HCT116 (cell line): ENCODE measurements at regions not wholly inside any gene's neighbourhood (a gene's known extent, or its start where the extent isn't known, plus 50 kb on each side); places are given as distances from the start of the nearest gene placed in this dataset.

Experiments used
- ATAC-seq: fragments of 200-7000 bp; cut with Tn5 transposase; 2 replicates; pipeline ENCODE4 v1.9.1; 2020; ENCODE audit warnings: mild to moderate bottlenecking, moderate library complexity
- BruUV-seq: library from RNA; stranded (reverse); fragments of 400-500 nt; replicated peaks from 2 replicates; lab custom pipeline; 2021; lab: Mats Ljungman, UMichigan
- CTCF ChIA-PET: fragments of 300-600 bp; sonication (Branson Sonifier 250); formaldehyde crosslinking; loops from one replicate; lab custom pipeline; 2021; ENCODE audit warnings: antibody characterized with exemption; lab: Charles Lee
- POLR2A ChIA-PET: fragments of 300-600, 350-600 bp; sonication (Branson Sonifier 250); formaldehyde crosslinking; loops from one replicate; lab custom pipeline; 2021; ENCODE audit warnings: antibody characterized with exemption; lab: Charles Lee
- RAD21 ChIA-PET, 2 experiments: fragments of 300-600 bp; sonication (Branson Sonifier 250); formaldehyde crosslinking; loops; one replicate each; lab custom pipeline; 2023; ENCODE audit warnings: low total read pairs in 2 of 2; ENCODE audit not compliant: uncharacterized antibody in 2 of 2, unreplicated experiment in 2 of 2, low non-redundant PET in 1 of 2; lab: Charles Lee
- DNase-seq: peaks from one replicate; pipeline ENCODE4 v3.0.0-alpha.2; 2010; ENCODE audit warnings: low read depth, low spot score
- H2AFZ ChIP-seq: fragments of 200-600 bp; shearing (Covaris generic), sonication (generic); 2 replicates; pipeline ENCODE4 v1.6.1; 2017; ENCODE audit warnings: low read depth, mixed run types, mixed read lengths, antibody characterized with exemption, low read length; ENCODE audit not compliant: poor library complexity, severe bottlenecking
- H3K27ac ChIP-seq: 2 replicates; pipeline ENCODE4 v1.5.1; 2012; ENCODE audit warnings: low read depth, low read length
- H3K27me3 ChIP-seq: fragments of 200-600 bp; sonication (generic); 2 replicates; pipeline ENCODE4 v1.6.1; 2016; ENCODE audit warnings: mixed run types, low read length, mixed read lengths; ENCODE audit not compliant: insufficient read depth
- H3K36me3 ChIP-seq, 2 experiments: fragments of 200-500 bp in 1 of 2; fragments of 200-600 bp in 1 of 2; sonication (Bioruptor generic) in 1 of 2; sonication (generic) in 1 of 2; 2 replicates each; pipeline versions ENCODE4 v1.5.1 to v1.6.1; 2014 to 2016; ENCODE audit warnings: low read length in 2 of 2, inconsistent platforms in 1 of 2, mixed read lengths in 1 of 2, mixed run types in 1 of 2; ENCODE audit not compliant: insufficient read depth in 2 of 2, control insufficient read depth in 1 of 2
- H3K4me1 ChIP-seq, 2 experiments: fragments of 200-600 bp in 1 of 2; sonication (generic) in 1 of 2; 2 replicates each; pipeline versions ENCODE4 v1.5.1 to v1.6.1; 2012 to 2017; ENCODE audit warnings: low read length in 2 of 2, inconsistent platforms in 1 of 2, mild to moderate bottlenecking in 1 of 2, mixed read lengths in 1 of 2, mixed run types in 1 of 2, moderate library complexity in 1 of 2; ENCODE audit not compliant: insufficient read depth in 2 of 2, control insufficient read depth in 1 of 2
- H3K4me2 ChIP-seq: fragments of 200-600 bp; sonication (generic); 2 replicates; pipeline ENCODE4 v1.6.1; 2017; ENCODE audit warnings: mixed run types, low read length, mixed read lengths
- H3K4me3 ChIP-seq, 2 experiments: fragments of 200-600 bp in 1 of 2; sonication (generic) in 1 of 2; replicated peaks in 1 of 2; 2 replicates each; pipeline ENCODE4 v1.5.1; 2011 to 2016; ENCODE audit warnings: low read length in 2 of 2, control low read depth in 1 of 2, low read depth in 1 of 2, mild to moderate bottlenecking in 1 of 2, mixed read lengths in 1 of 2, mixed run types in 1 of 2
- H3K79me2 ChIP-seq: fragments of 200-600 bp; sonication (generic); 2 replicates; pipeline ENCODE4 v1.6.1; 2017; ENCODE audit warnings: mild to moderate bottlenecking, mixed run types, low read length, moderate library complexity, mixed read lengths; ENCODE audit not compliant: insufficient read depth
- H3K9ac ChIP-seq: fragments of 200-600 bp; sonication (generic); 2 replicates; pipeline ENCODE4 v1.6.1; 2016; ENCODE audit warnings: low read length, mixed read lengths
- H3K9me2 ChIP-seq: fragments of 200-600 bp; sonication (generic), shearing (Covaris generic); 2 replicates; pipeline ENCODE4 v1.6.1; 2017; ENCODE audit warnings: mixed run types, mild to moderate bottlenecking, moderate library complexity; ENCODE audit not compliant: insufficient read depth
- H3K9me3 ChIP-seq, 2 experiments: fragments of 200-500 bp in 1 of 2; fragments of 200-600 bp in 1 of 2; sonication (Bioruptor generic) in 1 of 2; sonication (generic) in 1 of 2; 2 replicates each; pipeline ENCODE4 v1.6.1; 2014 to 2017; ENCODE audit warnings: low read length in 2 of 2, mixed read lengths in 2 of 2, inconsistent platforms in 1 of 2, low read depth in 1 of 2, mild to moderate bottlenecking in 1 of 2, mixed run types in 1 of 2, moderate library complexity in 1 of 2; ENCODE audit not compliant: control insufficient read depth in 1 of 2, insufficient read depth in 1 of 2
- H4K20me1 ChIP-seq: fragments of 200-600 bp; sonication (generic), shearing (Covaris generic); 2 replicates; pipeline ENCODE4 v1.6.1; 2017; ENCODE audit warnings: mixed run types, mild to moderate bottlenecking, moderate library complexity; ENCODE audit not compliant: insufficient read depth
- ATF3 ChIP-seq: IDR thresholded peaks from 2 replicates; pipeline ENCODE4 v1.6.1; 2012
- EZH2 ChIP-seq: fragments of 200-600 bp; sonication (generic); IDR thresholded peaks from 2 replicates; pipeline ENCODE4 v1.6.1; 2017; ENCODE audit warnings: antibody characterized with exemption, mixed run types
- EZH2phosphoT487 ChIP-seq: fragments of 200-600 bp; IDR thresholded peaks from 2 replicates; pipeline ENCODE4 v1.6.1; 2018; ENCODE audit warnings: antibody characterized with exemption, borderline replicate concordance
- MAX ChIP-seq: IDR thresholded peaks from 2 replicates; pipeline ENCODE4 v1.6.1; 2012
- POLR2A ChIP-seq: IDR thresholded peaks from 2 replicates; pipeline ENCODE4 v1.7.0; 2011; ENCODE audit warnings: borderline replicate concordance; ENCODE audit not compliant: insufficient read depth, insufficient read length; ENCODE audit errors: extremely low read depth
- POLR2AphosphoS5 ChIP-seq: IDR thresholded peaks from 2 replicates; pipeline ENCODE4 v1.6.1; 2011; ENCODE audit warnings: mild to moderate bottlenecking, low read depth, low read length, moderate library complexity
- REST ChIP-seq: IDR thresholded peaks from 2 replicates; pipeline ENCODE4 v1.6.1; 2012; ENCODE audit warnings: low read depth
- SRF ChIP-seq: IDR thresholded peaks from 2 replicates; pipeline ENCODE4 v1.6.1; 2012; ENCODE audit warnings: low read depth
- YY1 ChIP-seq: IDR thresholded peaks from 2 replicates; pipeline ENCODE4 v1.6.1; 2011; ENCODE audit warnings: low read length, low read depth, moderate library complexity, mild to moderate bottlenecking; ENCODE audit not compliant: insufficient replicate concordance; ENCODE audit errors: extremely low read depth
- ZFX ChIP-seq: fragments of 450-650 bp; IDR thresholded peaks from 2 replicates; pipeline ENCODE4 v1.6.1; 2017
- ZNF274 ChIP-seq: fragments of 200-500 bp; sonication (Bioruptor generic); IDR thresholded peaks from 2 replicates; pipeline ENCODE4 v1.6.1; 2014; ENCODE audit warnings: mild to moderate bottlenecking, low read depth, low read length, inconsistent platforms
- intact Hi-C: fragments of 100-400 bp; cut with micrococcal nuclease; formaldehyde crosslinking; loops from 2 replicates; pipeline ENCODE4 v1.10.0; 2022

- H2AFZ ChIP-seq: no peak overlapping the region
- DNase-seq (no peak), ATAC-seq (no peak)
- H3K79me2 ChIP-seq: no peaks in the 10 kb centered on the region
- no peak overlapping the region for H3K9ac ChIP-seq
- H3K4me1 ChIP-seq: no peaks in the 10 kb centered on the region
- peaks cover 16% of the 10 kb centered on the region for H3K27me3 ChIP-seq
- H3K9me2 ChIP-seq: no peaks in the 10 kb centered on the region
- H3K27ac ChIP-seq: no peak overlapping the region
- no peaks in the 10 kb centered on the region for H4K20me1 ChIP-seq
- TF ChIP-seq SRF: no peak
- no peak for TF ChIP-seq EZH2
- TF ChIP-seq REST: no peak
- TF ChIP-seq MAX: no peak
- ChIA-PET POLR2A (no interaction called here), CTCF (no interaction called here), RAD21 (no interaction called here)
- BruUV-seq: no TSS peak
- no peak overlapping the region for H3K4me3 ChIP-seq
- intact Hi-C loops: no loop called here
- H3K4me2 ChIP-seq: no peak overlapping the region
- H3K9me3 ChIP-seq: no peaks in the 10 kb centered on the region
- H3K36me3 ChIP-seq: no peaks in the 10 kb centered on the region
These were observed 309.4 kb upstream of the SOX2 start for GRCh38 chr3:181402347-181402746.

- Histone ChIP-seq H3K4me3 (no peak overlapping the region), H3K4me2 (no peak overlapping the region), H3K4me1 (no peaks in the 10 kb centered on the region), H3K27ac (no peak overlapping the region), H3K79me2 (no peaks in the 10 kb centered on the region), H3K9ac (no peak overlapping the region), H2AFZ (no peak overlapping the region), H4K20me1 (no peaks in the 10 kb centered on the region), H3K27me3 (peaks cover 14% of the 10 kb centered on the region), H3K9me2 (no peaks in the 10 kb centered on the region), H3K9me3 (no peaks in the 10 kb centered on the region), H3K36me3 (no peaks in the 10 kb centered on the region)
- BruUV-seq: no TSS peak
- intact Hi-C loops: no loop called here
- ChIA-PET POLR2A (no interaction called here), RAD21 (no interaction called here), CTCF (no interaction called here)
- ATAC-seq (no peak), DNase-seq (no peak)
- no peak for TF ChIP-seq POLR2A
- no peak for TF ChIP-seq POLR2AphosphoS5
- no peak for TF ChIP-seq REST
- TF ChIP-seq ATF3: no peak
- TF ChIP-seq YY1: no peak
- TF ChIP-seq EZH2phosphoT487: no peak
- TF ChIP-seq ZFX: no peak
- no peak for TF ChIP-seq ZNF274
These were observed 326.8 kb upstream of the SOX2 start for GRCh38 chr3:181384970-181385369.
